H9 (cell line): ENCODE measurements at regions not wholly inside any gene's neighbourhood (a gene's known extent, or its start where the extent isn't known, plus 50 kb on each side); places are given as distances from the start of the nearest gene placed in this dataset.

Source experiments
- DNase-seq: peaks from one replicate; pipeline ENCODE4 v3.0.0-alpha.2; 2017
- H2AFZ ChIP-seq: one replicate; pipeline ENCODE4 v1.6.1; 2013; ENCODE audit warnings: mild to moderate bottlenecking, low read length, control low read depth, moderate library complexity
- H2AK5ac ChIP-seq: 2 replicates; pipeline ENCODE4 v1.6.1; 2013; ENCODE audit warnings: low read length, control low read depth, mixed read lengths; ENCODE audit not compliant: insufficient read length
- H2BK120ac ChIP-seq: one replicate; pipeline ENCODE4 v1.6.1; 2013; ENCODE audit warnings: low read depth, mild to moderate bottlenecking, low read length, control low read depth, inconsistent platforms; ENCODE audit not compliant: poor library complexity, severe bottlenecking
- H2BK12ac ChIP-seq: 2 replicates; pipeline ENCODE4 v1.6.1; 2013; ENCODE audit warnings: low read length, control low read depth, mixed read lengths, low read depth; ENCODE audit not compliant: insufficient read length
- H2BK15ac ChIP-seq: 2 replicates; pipeline ENCODE4 v1.6.1; 2013; ENCODE audit warnings: low read depth, low read length, control low read depth
- H2BK20ac ChIP-seq: one replicate; pipeline ENCODE4 v1.6.1; 2013; ENCODE audit warnings: low read depth, mild to moderate bottlenecking, low read length, control low read depth, inconsistent platforms; ENCODE audit not compliant: poor library complexity, severe bottlenecking
- H2BK5ac ChIP-seq: 2 replicates; pipeline ENCODE4 v1.6.1; 2013; ENCODE audit warnings: low read length, control low read depth, mixed read lengths; ENCODE audit not compliant: insufficient read length
- H3K14ac ChIP-seq: 2 replicates; pipeline ENCODE4 v1.6.1; 2013; ENCODE audit warnings: low read length, control low read depth; ENCODE audit not compliant: insufficient read depth
- H3K18ac ChIP-seq: 2 replicates; pipeline ENCODE4 v1.6.1; 2013; ENCODE audit warnings: low read depth, mild to moderate bottlenecking, mixed read lengths, low read length, control low read depth; ENCODE audit not compliant: insufficient read length
- H3K23ac ChIP-seq: 2 replicates; pipeline ENCODE4 v1.6.1; 2013; ENCODE audit warnings: low read length, control low read depth, mixed read lengths, low read depth; ENCODE audit not compliant: insufficient read length
- H3K23me2 ChIP-seq: 2 replicates; pipeline ENCODE4 v1.6.1; 2013; ENCODE audit warnings: low read depth, mild to moderate bottlenecking, mixed read lengths, low read length, control low read depth; ENCODE audit not compliant: insufficient read length, poor library complexity, severe bottlenecking
- H3K27ac ChIP-seq: 2 replicates; pipeline ENCODE4 v1.5.1; 2013; ENCODE audit warnings: low read length, control low read depth, mixed read lengths, low read depth; ENCODE audit not compliant: insufficient read length
- H3K27me3 ChIP-seq: 2 replicates; pipeline ENCODE4 v1.6.1; 2013; ENCODE audit warnings: low read length, control low read depth, inconsistent platforms; ENCODE audit not compliant: insufficient read depth
- H3K4ac ChIP-seq: 2 replicates; pipeline ENCODE4 v1.6.1; 2013; ENCODE audit warnings: low read depth, mild to moderate bottlenecking, control low read depth, inconsistent platforms, low read length, moderate library complexity
- H3K4me1 ChIP-seq: 2 replicates; pipeline ENCODE4 v1.6.1; 2013; ENCODE audit warnings: low read length, control low read depth, inconsistent platforms; ENCODE audit not compliant: insufficient read depth
- H3K4me2 ChIP-seq: 2 replicates; pipeline ENCODE4 v1.6.1; 2013; ENCODE audit warnings: low read length, control low read depth, mixed read lengths; ENCODE audit not compliant: insufficient read length, insufficient read depth
- H3K56ac ChIP-seq: 2 replicates; pipeline ENCODE4 v1.6.1; 2013; ENCODE audit warnings: low read depth, mild to moderate bottlenecking, mixed read lengths, low read length, control low read depth; ENCODE audit not compliant: insufficient read length
- H3K79me1 ChIP-seq: 2 replicates; pipeline ENCODE4 v1.6.1; 2013; ENCODE audit warnings: low read depth, mild to moderate bottlenecking, moderate library complexity, low read length, control low read depth, inconsistent platforms; ENCODE audit not compliant: insufficient read depth, poor library complexity, severe bottlenecking
- H3K79me2 ChIP-seq: 2 replicates; pipeline ENCODE4 v1.6.1; 2013; ENCODE audit warnings: low read length, control low read depth, inconsistent platforms; ENCODE audit not compliant: insufficient read depth
- H3K9ac ChIP-seq: 2 replicates; pipeline ENCODE4 v1.6.1; 2013; ENCODE audit warnings: low read length, control low read depth, mixed read lengths; ENCODE audit not compliant: insufficient read length; ENCODE audit errors: extremely low read depth
- H3K9me3 ChIP-seq: one replicate; pipeline ENCODE4 v1.6.1; 2013; ENCODE audit warnings: low read depth, low read length, inconsistent platforms; ENCODE audit not compliant: control insufficient read depth
- H3T11ph ChIP-seq: one replicate; pipeline ENCODE4 v1.6.1; 2013; ENCODE audit warnings: mild to moderate bottlenecking, low read length, control low read depth, inconsistent platforms
- H4K20me1 ChIP-seq: one replicate; pipeline ENCODE4 v1.6.1; 2013; ENCODE audit not compliant: control insufficient read depth, insufficient read length, insufficient read depth
- H4K5ac ChIP-seq: 2 replicates; pipeline ENCODE4 v1.6.1; 2013; ENCODE audit warnings: low read depth, mild to moderate bottlenecking, mixed read lengths, low read length, control low read depth; ENCODE audit not compliant: insufficient read length
- H4K8ac ChIP-seq: replicated peaks from 2 replicates; pipeline ENCODE4 v1.6.1; 2013; ENCODE audit warnings: low read length, control low read depth, mixed read lengths, low read depth; ENCODE audit not compliant: insufficient read length
- H4K91ac ChIP-seq: 2 replicates; pipeline ENCODE4 v1.6.1; 2013; ENCODE audit warnings: low read depth, mild to moderate bottlenecking, moderate library complexity, mixed read lengths, low read length, control low read depth; ENCODE audit not compliant: insufficient read length
- H3K27ac Mint-ChIP-seq, 3 experiments: 2 replicates in 2 of 3; 3 replicates in 1 of 3; pipeline ENCODE4 v1.8.0; 2020 to 2021; ENCODE audit warnings: mixed read lengths in 3 of 3, mild to moderate bottlenecking in 1 of 3, moderate library complexity in 1 of 3
- H3K27me3 Mint-ChIP-seq: 2 replicates; pipeline ENCODE4 v1.8.0; 2021; ENCODE audit warnings: low read depth, mild to moderate bottlenecking, moderate library complexity, mixed read lengths
- H3K36me3 Mint-ChIP-seq, 3 experiments: 2 replicates in 2 of 3; 3 replicates in 1 of 3; pipeline ENCODE4 v1.8.0; 2020 to 2021; ENCODE audit warnings: low read depth in 3 of 3, mixed read lengths in 3 of 3; ENCODE audit not compliant: insufficient read depth in 1 of 3
- H3K4me1 Mint-ChIP-seq, 2 experiments: 2 replicates each; pipeline ENCODE4 v1.8.0; 2020; ENCODE audit warnings: mixed read lengths in 2 of 2
- H3K4me3 Mint-ChIP-seq, 2 experiments: 2 replicates in 1 of 2; 3 replicates in 1 of 2; pipeline ENCODE4 v1.8.0; 2020 to 2021; ENCODE audit warnings: mild to moderate bottlenecking in 2 of 2, mixed read lengths in 2 of 2, moderate library complexity in 1 of 2
- H3K9me3 Mint-ChIP-seq, 2 experiments: 2 replicates in 1 of 2; 3 replicates in 1 of 2; pipeline ENCODE4 v1.8.0; 2020; ENCODE audit warnings: mild to moderate bottlenecking in 2 of 2, mixed read lengths in 2 of 2, moderate library complexity in 1 of 2
- CTCF ChIP-seq: fragments of 200-600 bp; sonication (generic); conservative IDR thresholded peaks from 3 replicates; pipeline ENCODE4 v1.8.0; 2021; ENCODE audit warnings: antibody characterized with exemption, mild to moderate bottlenecking
- WGBS: extraction: QIAGEN DNeasy Blood & Tissue Kit; methylation state at CpG from one replicate; pipeline ENCODE4 v1.1.7; 2013; ENCODE audit warnings: missing lambda C conversion rate, low lambda C conversion rate, mixed read lengths; ENCODE audit not compliant: insufficient read length; ENCODE audit errors: extremely low coverage; 5-methylcytosine and 5-hydroxymethylcytosine counted together

- H3T11ph ChIP-seq: no peak overlapping the region
- H2BK15ac ChIP-seq: no peak overlapping the region
- H3K18ac ChIP-seq: no peak overlapping the region
- no peak overlapping the region for H3K4me2 ChIP-seq
- no peaks in the 10 kb centered on the region for H3K27me3 ChIP-seq
- H2BK5ac ChIP-seq: no peak overlapping the region
- no peak overlapping the region for H2BK20ac ChIP-seq
- H4K8ac ChIP-seq: no peak overlapping the region
- Mint-ChIP-seq H3K27ac (no peak overlapping the region), H3K4me3 (no peak overlapping the region), H3K9me3 (no peaks in the 10 kb centered on the region), H3K27me3 (no peaks in the 10 kb centered on the region), H3K36me3 (no peaks in the 10 kb centered on the region), H3K4me1 (no peaks in the 10 kb centered on the region)
- H3K9me3 ChIP-seq: no peaks in the 10 kb centered on the region
- H3K79me2 ChIP-seq: no peaks in the 10 kb centered on the region
- no peak for DNase-seq
- H3K27ac ChIP-seq: no peak overlapping the region
- H2AFZ ChIP-seq: no peak overlapping the region
- no peak overlapping the region for H3K23ac ChIP-seq
- no peak overlapping the region for H3K9ac ChIP-seq
- H2BK12ac ChIP-seq: no peak overlapping the region
- no CpG with 5 or more reads among the region's 2 CpGs for WGBS
- H3K14ac ChIP-seq: no peak overlapping the region
- no peak overlapping the region for H2AK5ac ChIP-seq
- no peaks in the 10 kb centered on the region for H3K23me2 ChIP-seq
- no peak overlapping the region for H4K91ac ChIP-seq
- H3K4me1 ChIP-seq: no peaks in the 10 kb centered on the region; the same call in 1 of the 2 replicates
- H4K20me1 ChIP-seq: no peaks in the 10 kb centered on the region
- H3K56ac ChIP-seq: no peak overlapping the region
- no peak overlapping the region for H2BK120ac ChIP-seq
- H4K5ac ChIP-seq: no peak overlapping the region
- H3K4ac ChIP-seq: no peak overlapping the region
- H3K79me1 ChIP-seq: no peaks in the 10 kb centered on the region
- TF ChIP-seq CTCF: no peak
Observed at GRCh38 chr1:194052514-194053338, 866.3 kb upstream of the B3GALT2 start.
